Astrocyte of the hippocampus (primary cell): ENCODE measurements at regions not wholly inside any gene's neighbourhood (a gene's known extent, or its start where the extent isn't known, plus 50 kb on each side); places are given as distances from the start of the nearest gene placed in this dataset.
A peak's percentile ranks its signal among the peaks of the same experiment; 100 is the strongest.
"Not testable (repeated sequence)": the region's sequence is repeated elsewhere in the genome, so short reads cannot be mapped to it uniquely, and the experiment has no call there.

Source experiments
- DNase-seq: peaks from one replicate; pipeline ENCODE4 v3.0.0; 2011; ENCODE audit warnings: low read depth, low spot score

DNA sequence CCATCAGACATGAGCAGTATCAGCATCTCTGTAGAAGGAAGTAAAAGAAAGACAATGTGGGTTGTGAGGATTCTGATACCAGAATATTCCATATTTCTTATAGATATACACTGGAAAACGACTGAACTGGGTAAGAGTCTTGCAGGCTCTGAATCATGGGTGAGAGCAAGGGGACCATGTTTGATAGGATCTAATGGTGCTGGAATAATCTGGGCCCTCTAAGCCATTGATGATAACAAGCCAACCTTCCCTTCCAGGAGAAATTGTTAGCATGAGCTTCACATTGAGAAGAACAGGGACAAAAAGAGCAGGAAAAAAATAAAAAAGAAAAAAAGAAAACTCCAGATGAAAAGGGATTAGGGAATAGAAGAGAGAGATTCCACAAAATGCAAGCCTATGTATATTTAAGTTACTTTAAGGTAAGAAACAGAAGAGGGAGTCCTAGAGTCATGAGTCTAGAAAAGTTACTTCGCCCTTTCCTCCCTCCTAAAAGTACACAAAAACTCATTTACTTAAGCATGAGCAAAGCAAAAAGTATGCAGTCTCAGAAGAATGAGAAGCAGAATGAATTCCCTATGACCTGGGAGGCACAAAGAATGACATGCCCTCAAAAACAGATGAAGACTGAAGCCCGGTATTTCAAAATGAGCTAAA lies 181.9 kb downstream of the TMEM26 start:
- DNase-seq: peak; percentile 81

DNA sequence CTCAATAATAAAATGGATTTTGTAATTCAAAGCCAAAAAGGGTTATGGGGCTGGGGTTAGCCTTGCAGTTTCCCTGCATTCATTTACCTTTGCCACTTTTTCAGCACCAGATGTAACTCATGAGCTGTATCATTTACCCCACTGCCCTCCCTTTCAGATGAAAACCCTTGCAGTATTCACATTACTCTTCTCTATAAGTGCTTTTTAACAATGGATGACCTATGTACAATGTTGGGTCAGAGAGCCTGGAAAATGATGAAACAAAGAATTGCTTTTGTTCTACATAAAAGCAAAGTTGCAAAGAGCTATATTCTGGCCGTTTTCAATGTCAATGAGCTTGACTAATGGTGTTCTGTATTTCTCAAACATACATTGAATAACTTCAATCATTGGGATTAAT lies 189.7 kb downstream of the TMEM26 start:
- DNase-seq: no peak

DNA sequence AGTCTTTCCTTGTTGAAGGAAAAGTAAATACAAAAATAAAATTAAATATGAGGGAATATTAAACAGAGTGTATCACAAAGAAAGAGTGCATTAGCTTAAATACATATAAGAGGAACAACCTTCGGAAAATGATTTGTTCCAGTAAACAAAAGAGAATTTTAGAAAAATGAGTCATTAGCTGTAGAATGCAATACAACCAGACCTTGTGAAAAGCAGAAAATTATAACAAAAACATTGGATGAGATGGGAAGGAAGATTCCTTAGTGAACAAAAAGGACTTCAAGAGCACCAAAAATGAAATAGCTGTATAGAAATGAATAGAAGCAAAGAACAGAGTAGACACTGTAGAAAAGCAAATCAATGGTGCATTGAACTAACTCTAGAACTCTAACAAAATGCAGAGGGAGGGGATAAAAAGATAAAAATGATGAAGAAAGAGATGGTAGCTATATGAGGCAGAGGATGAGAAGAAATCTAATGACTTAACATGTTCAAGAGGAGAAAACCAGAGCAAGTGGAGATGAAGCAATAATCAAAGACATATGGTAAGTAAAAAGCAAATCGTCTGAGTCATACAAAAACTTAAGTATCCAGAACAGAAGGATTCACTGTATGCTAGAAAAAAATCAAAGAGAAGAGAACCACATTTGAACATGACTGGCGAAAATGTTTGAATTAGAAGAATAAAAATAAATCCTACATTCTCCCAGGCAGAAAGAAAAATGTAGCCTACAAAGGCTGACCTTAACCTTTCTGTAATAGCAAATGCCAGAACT lies 190.5 kb downstream of the TMEM26 start:
- DNase-seq: no peak

DNA sequence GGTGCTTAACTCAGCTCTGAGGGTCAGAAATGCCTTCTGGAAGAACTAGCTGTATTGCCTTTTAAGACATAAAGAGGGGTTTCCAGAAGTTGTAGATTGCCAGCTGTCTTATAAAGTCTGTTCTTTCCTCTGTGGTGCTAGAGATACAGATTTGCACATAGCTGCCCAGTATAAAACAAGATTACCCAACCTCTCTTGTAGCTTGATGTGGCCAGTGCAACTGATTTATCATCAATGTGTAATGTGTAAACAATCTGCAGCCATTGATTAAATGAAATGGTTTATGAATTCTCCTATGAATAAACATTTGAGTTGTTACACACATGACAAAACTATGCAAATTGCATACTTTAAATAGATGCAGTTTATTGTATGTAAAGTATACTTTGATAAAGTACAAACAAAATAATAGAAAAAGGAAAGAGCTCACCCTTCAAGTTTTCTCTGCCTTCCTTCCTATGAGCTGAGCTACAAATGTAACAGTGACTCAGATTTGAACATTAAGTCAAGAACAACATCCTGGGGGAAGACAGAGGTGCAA lies 195.2 kb downstream of the TMEM26 start:
- no peak for DNase-seq

DNA sequence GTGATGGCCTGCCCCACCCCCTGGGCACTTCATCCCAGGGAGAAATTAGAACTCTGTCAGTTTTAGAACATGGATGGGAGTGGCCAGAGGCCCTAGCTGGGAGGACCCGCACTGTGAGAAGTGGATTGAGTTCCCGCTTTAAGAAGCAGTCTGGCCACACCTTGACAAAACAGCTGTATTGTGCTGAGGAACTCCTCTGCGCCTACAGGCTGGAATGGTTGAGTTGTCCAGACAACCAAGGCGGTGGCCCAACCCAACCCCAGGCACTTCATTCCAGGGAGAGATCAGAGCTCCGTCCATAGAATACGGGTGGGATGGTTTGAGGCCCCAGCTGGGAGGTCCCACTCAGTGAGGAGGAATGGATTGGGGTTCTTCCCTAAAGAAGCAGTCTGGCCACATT lies 196.0 kb downstream of the TMEM26 start:
- DNase-seq: no peak

DNA sequence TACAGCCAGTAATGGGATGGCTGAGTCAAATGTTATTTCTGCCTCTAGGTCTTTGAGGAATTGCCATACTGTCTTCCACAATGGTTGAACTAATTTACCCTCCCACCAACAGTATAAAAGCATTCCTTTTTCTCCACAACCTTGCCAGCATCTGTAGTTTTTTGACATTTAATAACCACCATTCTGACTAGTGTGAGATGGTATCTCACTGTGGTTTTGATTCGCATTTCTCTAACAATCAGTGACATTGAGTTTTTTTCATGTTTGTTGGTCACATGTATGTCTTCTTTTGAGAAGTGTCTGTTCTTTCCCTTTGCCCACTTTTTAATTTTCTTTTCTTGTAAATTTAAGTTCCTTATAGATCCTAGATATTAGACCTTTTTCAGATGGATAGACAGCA lies 200.9 kb downstream of the TMEM26 start:
- DNase-seq: not testable (repeated sequence)

DNA sequence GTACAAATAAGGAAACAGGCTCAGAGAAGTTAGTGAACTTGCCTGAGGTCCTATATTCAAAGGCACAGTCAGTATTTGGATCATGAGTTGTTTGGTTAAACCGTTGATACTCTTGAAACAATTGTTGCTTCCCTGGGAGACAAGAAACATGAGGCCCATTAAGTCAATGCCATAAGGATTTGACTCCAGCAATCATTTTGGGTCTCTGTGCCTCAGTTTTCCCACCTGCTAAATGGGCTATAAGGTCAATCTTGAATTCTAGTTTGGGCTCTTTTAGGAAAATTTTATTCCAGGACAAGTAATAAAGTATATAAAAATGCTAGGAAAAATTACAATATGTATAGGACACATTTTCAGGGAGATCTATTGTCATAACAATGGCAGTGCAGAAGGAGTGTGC lies 202.1 kb downstream of the TMEM26 start:
- DNase-seq: no peak

DNA sequence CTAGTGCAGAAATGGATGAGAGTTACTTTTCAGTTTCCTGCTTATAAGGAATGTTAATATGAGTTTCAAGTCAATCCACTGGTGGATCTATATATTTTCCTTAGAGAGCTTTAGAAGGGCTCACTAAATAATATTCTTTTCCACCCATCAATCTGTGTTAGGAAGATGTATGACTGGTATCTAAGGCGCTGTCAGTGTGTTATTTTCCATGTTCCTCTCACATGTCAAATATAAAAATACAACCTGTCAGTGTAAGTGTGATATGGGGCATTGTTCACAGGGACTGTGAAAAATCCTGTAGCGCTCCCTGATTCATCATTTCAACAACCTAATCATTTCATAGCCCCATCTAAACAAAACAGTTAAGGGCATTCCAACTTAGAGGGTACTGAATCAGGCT lies 203.1 kb downstream of the TMEM26 start:
- no peak for DNase-seq

DNA sequence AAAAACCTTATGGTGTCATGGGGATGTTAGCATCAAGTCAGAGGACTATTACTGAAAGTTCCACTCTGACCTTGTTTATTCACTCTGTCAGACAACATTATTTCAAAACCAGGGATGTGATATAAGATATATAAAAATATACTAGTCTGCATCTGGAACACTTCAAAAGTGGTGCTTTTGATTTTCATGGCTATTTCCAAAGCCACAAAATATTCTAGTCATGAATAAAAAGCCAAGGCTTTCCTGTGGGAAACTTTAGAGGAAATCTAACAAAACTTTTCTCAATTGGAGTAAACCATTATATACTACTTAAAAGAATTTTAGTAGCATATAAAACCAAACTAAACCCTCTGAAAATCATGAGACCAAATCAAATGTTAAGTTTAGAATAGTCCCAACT lies 205.2 kb downstream of the TMEM26 start:
- DNase-seq: no peak

DNA sequence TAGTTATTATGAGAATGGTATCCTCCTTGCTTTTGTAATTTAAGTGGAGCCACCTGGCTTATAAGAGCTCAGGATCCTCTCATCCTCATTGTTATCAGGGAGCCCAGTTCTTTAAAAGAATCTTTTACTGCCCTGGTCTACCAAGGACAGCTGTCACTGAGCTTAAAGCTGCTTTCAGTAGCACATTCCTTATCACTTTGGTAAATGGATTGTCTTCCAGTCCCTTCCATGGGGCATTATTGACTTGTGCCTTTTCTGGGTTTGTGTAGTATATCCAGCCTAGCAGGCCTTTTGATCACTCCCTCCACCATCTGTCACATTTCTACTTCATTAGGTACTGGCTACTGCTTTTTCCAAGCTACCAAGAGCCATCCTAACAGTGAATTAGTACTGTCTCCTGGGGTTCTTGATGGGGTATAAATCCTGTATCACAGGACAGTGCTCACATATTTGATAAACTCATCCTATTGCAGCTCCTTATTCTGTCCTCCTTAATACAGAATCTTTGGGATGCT lies 208.9 kb downstream of the TMEM26 start:
- no peak for DNase-seq

DNA sequence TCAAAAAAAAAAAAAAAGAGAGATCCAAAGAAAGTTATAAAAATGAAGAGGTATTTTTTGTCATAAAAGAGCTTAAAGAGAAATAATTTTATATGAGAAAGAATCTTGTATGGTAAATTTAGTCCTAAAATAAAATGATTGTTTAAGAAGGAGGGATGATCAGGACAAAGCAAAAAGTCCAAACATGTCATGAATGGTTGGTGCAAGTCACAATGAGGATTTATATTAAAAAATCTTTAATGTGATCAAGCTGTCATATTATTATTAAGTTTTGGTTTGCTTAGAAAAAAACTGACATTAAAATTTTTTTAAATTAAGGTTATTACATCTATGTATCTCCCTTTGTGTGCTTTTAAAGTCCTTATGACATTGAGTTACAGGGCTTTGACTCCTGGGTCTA lies 220.4 kb downstream of the TMEM26 start:
- no peak for DNase-seq

DNA sequence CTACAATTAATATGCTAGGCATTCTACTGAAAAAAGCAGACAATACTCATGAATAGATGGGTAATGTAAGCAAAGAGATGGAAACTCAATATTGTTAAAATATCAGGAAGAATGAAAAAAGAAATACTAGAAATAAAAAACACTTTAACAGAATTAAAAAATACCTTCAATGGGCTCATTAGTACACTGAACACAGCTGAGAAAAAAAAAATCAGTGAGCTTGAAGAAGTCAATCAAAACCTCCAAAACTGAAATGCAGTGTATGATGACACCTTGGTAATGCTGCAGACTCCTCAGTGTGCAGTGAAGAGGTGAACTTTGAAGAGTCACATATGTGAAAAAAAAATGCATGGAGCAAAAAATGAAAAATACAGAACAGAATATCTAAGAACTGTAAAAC lies 227.2 kb downstream of the TMEM26 start:
- no peak for DNase-seq

DNA sequence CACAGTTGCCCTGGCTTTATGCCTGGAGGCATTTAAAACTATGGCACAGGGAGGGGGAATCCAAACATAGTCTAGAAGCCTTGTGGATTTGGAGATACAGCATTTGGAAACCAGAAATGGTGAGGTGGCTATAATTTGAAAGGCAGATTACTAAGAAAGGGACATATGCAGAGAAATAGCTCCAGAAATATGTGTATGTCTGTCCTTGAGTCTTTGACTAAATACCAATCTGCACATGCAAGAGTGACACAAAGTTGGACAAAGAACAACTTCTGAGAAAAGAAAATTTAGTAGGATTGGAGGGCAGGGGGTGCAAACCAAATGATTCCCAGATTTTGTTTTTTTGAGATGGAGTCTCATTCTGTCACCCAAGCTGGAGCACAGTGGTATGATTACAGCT lies 229.6 kb downstream of the TMEM26 start:
- DNase-seq: no peak

DNA sequence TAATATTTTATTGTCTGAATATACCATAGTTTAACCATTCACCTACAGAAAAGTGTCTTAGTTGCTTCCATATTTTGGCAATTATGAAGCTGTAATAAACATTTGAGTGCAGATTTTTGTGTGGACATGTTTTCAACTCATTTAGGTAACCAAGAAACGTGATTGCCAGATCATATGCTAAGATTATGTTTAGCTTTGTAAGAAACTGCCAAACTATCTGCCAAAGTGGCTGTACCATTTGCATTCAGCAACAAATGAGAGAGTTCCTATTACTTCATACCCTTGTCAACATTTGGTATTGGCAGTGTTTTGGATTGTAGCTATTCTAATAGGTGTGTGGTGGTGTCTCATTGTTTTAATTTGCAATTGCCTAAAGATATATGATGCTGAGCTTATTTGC lies 233.5 kb downstream of the TMEM26 start:
- DNase-seq: no peak

DNA sequence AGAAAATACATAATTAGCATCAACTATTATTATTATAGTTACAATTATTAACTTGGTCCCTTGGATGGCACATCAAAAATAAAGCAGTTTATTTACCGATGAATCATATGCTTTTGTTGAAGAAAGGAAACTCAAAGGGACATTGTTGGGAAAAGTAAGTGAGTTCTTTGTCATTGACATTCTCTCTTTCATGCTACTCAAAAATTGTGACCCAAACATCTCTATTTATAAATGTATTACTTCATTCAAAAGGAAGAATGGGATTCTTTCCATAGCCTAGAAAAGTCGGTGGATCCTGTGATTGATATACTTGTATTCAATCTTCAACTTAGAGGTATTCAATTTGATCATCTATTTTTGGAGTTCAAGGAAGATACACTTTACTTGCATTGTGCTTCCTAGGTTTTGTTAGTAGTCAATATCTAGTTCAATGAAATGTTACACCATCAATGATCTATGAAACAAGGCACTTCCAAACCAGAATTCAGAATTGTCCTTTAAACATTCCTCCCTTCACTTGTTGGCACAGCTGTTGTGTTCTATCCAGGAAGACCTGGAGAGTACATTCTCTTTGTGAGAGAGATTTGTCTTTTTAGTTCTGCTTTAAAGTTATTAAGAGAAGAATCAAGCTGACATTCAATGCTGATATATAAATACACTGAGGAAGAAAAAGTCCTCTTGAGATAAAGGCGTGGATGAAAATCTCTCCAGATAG lies 235.2 kb downstream of the TMEM26 start:
- no peak for DNase-seq

DNA sequence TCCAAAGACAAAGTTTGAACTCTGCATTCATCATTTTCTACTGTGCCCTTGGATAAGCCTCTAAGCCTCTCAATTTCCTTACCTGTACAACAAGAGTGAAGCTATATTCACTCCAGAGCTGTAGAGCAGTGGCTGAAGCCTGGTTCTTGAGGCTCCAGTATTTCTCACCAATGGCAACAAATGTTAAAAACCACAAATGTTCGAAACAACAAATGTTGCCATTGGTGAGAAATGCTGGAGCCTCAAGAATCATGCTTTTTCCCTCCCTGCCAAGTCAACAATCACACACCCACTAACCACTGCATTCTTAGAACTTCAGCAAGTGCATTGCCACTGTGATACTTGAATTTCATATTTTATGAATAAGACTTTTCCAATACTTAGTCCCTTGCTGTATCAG lies 237.9 kb downstream of the TMEM26 start:
- DNase-seq: peak; percentile 32

DNA sequence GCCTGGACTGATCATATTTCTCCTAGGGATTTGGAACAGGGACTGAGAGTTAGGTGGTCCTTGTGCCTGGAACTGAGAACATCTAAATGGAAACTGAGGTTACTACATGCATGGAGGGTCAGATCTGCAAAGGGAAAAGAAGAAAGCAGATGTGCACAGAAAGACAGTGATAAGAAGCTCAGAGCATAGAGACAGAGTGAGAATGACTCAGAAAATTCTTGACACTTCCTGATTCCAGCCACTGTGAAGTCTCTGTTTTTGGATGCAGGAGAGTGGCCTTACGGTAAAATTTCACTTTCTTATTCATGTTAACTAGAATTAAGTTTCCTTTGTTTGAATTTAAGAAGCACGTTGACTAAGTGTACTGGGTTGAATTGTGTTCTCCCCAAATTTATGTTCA lies 241.7 kb downstream of the TMEM26 start:
- no peak for DNase-seq

DNA sequence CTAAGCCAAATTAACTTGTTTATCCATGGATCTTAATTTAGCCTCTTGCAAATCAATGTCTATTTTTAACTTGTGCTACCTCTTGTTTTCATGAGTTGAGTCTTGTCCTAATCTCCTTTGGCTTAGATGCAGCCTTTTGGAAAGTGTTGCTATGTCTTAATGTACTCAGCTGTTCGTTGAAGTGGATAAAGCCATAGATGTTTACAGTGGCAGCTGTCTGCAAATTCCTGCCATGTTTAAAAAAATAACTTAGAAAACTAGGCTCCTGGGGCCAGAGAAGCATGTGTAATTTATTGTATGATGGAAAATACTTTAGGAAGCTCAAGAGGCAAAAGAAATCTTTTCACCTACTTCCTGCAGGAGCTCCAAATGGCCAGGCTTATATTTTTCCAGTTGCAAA lies 253.1 kb upstream of the RHOBTB1 start:
- DNase-seq: peak; percentile 58

DNA sequence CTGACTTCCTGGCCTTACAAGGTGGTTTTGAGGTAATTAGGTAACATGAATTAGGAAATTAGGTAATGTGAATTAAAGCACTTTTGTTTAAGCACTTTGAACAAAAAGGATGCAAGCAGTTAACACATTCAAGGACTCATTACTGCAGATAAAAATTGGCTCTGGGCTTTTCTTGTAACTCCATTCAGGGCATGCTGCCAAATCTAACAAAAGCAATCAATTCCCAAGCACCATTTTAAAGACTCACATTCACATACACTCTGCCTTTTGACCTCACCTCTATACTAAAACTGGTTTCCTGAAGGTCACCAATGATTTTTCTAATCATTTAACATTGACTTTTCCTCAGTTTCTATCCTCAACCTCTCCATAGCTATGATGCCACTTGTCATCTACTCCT lies 251.2 kb upstream of the RHOBTB1 start:
- no peak for DNase-seq

DNA sequence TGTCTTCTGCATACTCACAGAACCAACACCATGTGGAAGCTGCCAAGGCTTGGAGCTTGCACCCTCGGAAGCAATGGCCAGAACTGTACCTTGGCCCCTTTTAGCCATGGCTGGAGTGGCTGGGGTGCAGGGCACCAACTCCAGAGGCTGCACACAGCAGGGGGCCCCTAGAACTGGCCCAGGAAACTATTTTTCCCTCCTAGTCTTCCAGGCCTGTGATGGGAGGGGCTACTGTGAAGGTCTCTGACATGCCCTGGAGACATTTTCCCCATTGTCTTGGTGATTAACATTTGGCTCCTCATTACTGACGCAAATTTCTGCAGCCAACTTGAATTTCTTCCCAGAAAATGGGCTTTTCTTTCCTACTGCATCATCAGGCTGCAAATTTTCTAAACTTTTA lies 248.6 kb upstream of the RHOBTB1 start:
- not testable (repeated sequence) for DNase-seq

DNA sequence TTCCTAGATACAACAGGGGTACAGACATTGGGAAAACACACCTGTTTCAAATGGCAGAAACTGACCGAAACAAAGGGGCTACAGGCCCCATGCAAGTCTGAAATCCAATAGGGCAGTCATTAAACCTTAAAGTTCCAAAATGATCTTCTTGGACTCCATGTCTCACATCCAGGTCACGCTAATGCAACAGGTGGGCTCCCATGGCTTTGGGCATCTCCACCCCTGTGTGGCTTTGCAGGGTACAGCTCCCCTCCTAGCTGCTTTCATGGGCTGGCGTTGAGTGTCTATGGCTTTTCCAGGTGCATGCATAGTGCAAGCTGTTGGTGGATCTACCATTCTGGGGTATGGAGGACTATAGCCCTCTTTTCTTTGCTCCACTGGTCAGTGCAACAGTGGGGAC lies 248.1 kb upstream of the RHOBTB1 start:
- no peak for DNase-seq

DNA sequence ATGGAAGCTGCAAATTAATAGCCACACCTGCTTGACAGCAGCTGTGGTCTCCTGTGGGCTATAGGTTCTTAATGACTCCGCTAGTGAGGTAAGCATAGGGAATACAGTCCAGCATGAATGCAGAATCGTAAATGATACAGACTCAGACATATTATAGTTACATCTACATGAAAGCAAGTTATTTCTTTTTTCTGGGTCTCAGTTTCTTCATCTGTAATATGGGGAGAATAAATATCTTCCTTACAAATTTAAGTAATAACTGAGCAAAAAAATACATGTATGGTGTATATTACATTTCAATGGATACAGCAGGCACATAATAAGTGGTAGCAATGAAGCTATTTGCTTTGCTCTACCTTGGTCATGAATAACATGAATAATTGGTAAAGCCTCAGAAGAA lies 245.9 kb upstream of the RHOBTB1 start:
- DNase-seq: no peak
